Posterior vena cava (tissue), 2 donors: ENCODE measurements at regions not wholly inside any gene's neighbourhood (a gene's known extent, or its start where the extent isn't known, plus 50 kb on each side); places are given as distances from the start of the nearest gene placed in this dataset.

Experiments used
- DNase-seq: peaks from one replicate; pipeline ENCODE4 v3.0.0-alpha.2; 2020; ENCODE audit warnings: low spot score
- intact Hi-C, 2 donors: fragments of 100-400 bp; cut with DNase I; formaldehyde crosslinking; loops; one replicate each; pipeline versions ENCODE4 v1.14.1 to v1.14.2; 2022 to 2023
- donor health status: DM: yes; HTN: yes; CAD: no.
- donor health status: DM: yes; HTN: yes; CAD: no.

GRCh38 chr5:14090755-14091154, 52.4 kb upstream of the TRIO start:
- DNase-seq = no peak
- intact Hi-C loops = no loop called here

GRCh38 chr5:14090290-14090689, 52.9 kb upstream of the TRIO start:
- intact Hi-C loops = no loop called here
- DNase-seq = no peak

DNA sequence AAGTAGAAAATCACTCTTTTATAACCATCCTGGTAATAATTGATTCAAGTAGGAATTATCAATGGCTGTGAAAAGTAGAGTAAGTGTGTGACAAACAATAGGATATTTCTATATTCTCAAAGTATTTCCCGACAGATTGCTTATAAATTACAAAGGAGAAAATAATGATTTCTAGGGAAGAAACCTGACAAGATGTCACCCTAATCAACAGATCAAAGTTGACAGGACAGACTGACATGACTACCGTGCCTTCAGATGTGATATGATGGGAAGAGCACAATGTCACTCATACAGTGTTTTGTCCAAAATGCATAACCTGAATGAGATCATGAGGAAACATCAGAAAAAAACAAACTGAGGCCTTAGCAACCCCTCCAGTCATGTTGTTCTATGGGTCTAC, 53.9 kb upstream of the TRIO start:
- DNase-seq = no peak
- intact Hi-C loops = no loop called here

DNA sequence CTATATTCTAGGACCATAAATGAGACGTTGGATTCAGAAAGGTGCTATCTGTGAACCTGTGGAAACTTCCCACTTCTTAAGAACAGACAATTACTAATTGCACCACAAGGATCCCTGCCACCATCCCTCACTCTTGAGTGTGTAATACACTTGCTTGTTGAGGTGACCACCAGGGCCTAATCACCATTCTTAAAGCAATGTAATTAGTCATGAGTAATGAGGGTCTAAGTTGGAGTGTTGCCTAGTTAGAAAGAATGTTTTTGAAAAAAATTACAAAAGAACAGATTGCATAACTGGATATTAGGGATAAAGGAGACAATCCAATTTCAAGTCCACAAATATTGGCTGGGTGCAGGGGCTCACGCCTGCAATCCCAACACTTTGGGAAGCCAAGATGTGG, 56.9 kb upstream of the TRIO start:
- no peak for DNase-seq

DNA sequence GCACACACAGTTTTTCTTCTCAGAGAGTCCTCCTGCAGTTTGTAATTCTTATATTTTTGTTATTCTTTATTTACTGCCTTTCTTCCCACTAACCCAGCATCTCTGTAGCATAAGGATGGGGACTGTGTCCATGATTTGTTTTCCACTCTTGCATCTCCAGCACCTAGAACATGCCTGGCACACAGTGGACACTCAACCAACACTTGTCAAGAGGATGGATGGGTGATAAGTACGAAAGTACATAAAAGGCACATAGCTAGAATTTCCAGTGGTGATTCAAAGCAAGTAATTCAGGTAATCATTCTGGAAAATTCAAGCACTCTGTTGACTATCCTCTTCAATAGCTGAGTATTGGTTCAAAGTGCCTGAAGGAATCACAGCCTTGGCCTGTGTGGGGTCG, 60.2 kb upstream of the TRIO start:
- intact Hi-C loops = no loop called here
- DNase-seq = no peak

More for the DNA sequence above, 56.9 kb upstream of the TRIO start:
- intact Hi-C loops = no loop called here

DNA sequence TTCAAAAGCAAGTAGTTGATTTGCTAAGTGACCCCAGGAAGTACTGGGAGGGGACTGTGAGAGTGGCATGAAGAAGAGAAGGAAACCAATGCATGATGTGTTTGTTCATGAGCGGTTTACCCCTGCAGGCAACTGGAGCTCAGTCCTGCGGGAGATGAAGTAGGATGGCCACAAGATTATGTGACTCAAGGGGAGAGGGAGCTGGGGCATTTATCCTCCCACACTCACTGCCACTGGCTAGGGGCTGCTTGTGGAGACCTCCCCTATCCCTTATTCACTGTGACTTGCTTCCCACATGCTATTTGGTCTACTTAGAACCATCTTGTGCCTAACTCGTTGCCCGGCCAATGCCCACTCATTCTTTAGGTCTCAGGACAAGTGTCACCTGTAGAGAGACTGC, 60.6 kb upstream of the TRIO start:
- intact Hi-C loops = no loop called here
- DNase-seq = no peak

- intact Hi-C loops = no loop called here
Observed at GRCh38 chr5:14081791-14082190, 61.4 kb upstream of the TRIO start.

GRCh38 chr5:14078716-14079115, 64.4 kb upstream of the TRIO start:
- DNase-seq = no peak
- intact Hi-C loops = no loop called here

More at GRCh38 chr5:14081791-14082190, 61.4 kb upstream of the TRIO start:
- no peak for DNase-seq

- DNase-seq = no peak
Observed at GRCh38 chr5:14077501-14077900, 65.6 kb upstream of the TRIO start.

DNA sequence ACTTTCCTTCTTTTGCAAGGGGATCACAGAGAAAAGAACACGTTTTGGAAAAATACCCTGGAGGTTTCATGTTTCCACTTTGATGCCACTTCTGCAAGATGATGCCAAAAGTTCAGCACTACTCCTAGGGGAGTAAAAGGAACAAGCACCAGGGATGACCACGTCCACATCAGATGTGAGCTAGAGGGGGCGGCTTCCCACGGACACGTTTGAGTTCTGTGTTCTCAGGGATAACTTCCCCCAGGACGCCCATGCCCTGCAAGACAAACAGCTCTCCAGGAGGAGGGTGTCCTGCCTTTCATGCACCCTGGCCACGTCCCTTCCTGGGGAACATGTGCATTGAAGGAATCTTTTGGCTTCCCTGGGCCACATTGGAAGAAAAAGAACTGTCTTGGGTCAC, 66.6 kb upstream of the TRIO start:
- no peak for DNase-seq
- intact Hi-C loops = no loop called here

More at GRCh38 chr5:14077501-14077900, 65.6 kb upstream of the TRIO start:
- intact Hi-C loops = no loop called here

GRCh38 chr5:14075937-14076336, 67.2 kb upstream of the TRIO start:
- DNase-seq = no peak
- intact Hi-C loops = no loop called here

DNA sequence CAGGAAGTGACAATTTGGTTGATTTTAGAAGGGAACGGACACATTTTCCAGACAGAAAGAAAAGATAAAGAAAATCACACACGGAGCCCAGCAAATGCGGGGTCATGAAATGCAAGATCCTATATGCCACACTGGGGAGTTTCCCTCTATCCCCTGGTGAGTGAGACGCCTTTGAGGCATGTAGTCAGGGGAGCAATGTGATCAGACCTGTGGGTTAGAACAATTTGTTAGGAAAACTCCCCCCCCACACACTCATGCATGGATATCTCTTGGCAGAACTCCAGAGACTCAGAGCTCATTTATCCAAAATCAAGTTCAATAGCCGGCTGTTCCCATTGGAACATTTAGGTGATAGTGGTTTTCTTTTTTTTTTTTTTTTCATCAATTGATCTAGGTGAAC, 71.7 kb upstream of the TRIO start:
- intact Hi-C loops = no loop called here
- DNase-seq = no peak

GRCh38 chr5:14069021-14069420, 74.1 kb upstream of the TRIO start:
- no peak for DNase-seq
- intact Hi-C loops = loop anchor here in 1 of 2 donors (10.0 kb wide), 1 partner anchor 404 kb away; no protein-coding TSS in a partner anchor

GRCh38 chr5:14068136-14068535, 75.0 kb upstream of the TRIO start:
- no peak for DNase-seq
- intact Hi-C loops = loop anchor here in 1 of 2 donors (10.0 kb wide), 1 partner anchor 403 kb away; no protein-coding TSS in a partner anchor

DNA sequence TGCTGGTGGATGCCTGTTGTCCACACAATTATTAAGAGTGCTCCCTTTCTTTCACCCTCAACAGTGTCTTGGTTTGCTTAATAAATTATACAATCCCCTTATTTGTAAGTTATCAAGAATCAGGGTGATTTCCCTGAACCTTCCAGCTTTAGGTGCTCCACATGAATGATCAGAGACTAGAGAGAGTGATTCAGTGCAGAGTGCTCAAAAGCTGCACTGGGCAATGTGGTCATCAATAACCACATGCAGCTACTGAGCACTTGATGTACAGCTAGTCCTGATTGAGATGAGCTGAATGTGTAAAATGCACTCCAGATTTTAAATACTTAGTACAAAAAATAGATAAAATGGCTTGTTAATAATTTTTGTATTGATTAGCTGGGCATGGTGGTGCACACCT, 76.8 kb upstream of the TRIO start:
- no peak for DNase-seq
- intact Hi-C loops = loop anchor here in 1 of 2 donors (10.0 kb wide), 1 partner anchor 402 kb away; no protein-coding TSS in a partner anchor

GRCh38 chr5:14064841-14065240, 78.3 kb upstream of the TRIO start:
- intact Hi-C loops = loop anchor here in 1 of 2 donors (10.0 kb wide), 1 partner anchor 400 kb away; no protein-coding TSS in a partner anchor
- DNase-seq = no peak

DNA sequence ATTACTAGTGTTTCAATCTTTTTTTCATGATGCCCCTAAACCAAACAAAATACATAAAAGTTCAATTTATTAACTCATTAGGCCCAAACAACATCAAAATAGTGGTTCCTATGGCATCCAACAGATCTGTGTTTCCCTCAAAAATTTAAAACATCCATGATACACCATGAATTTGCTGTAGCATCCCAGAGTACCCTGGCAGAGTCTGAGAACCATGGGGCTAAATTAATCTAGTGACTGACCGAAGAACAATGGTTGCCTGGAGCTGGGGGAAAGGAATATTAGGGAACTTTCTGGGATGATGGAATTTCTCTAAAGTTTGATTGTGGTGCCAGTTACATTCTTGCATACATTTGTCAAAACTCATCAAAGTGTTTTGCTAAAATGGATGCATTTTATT, 79.5 kb upstream of the TRIO start:
- intact Hi-C loops = loop anchor here in 1 of 2 donors (10.0 kb wide), 1 partner anchor 399 kb away; no protein-coding TSS in a partner anchor
- no peak for DNase-seq

DNA sequence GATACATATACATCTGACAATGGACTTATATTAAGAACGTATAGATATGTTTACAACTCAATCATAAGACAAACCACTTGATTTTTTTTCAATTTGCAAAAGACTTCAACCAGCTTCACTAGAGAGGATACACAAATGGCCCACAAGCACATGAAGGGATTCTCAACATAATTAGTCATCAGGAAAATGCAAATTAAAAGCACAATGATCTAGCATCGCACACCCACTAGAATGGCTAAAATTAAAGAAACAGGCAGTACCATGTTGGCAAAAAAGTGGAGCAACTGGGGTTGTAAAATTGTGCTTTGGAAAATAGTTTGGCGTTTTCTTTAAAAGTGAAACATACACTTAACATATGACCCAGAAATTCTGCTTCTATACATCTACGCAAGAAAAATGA, 80.0 kb upstream of the TRIO start:
- no peak for DNase-seq
- intact Hi-C loops = loop anchor here in 1 of 2 donors (10.0 kb wide), 1 partner anchor 398 kb away; no protein-coding TSS in a partner anchor

- intact Hi-C loops = loop anchor here in 1 of 2 donors (10.0 kb wide), 1 partner anchor 397 kb away; no protein-coding TSS in a partner anchor
- no peak for DNase-seq
Observed at GRCh38 chr5:14062178-14062577, 81.0 kb upstream of the TRIO start.

GRCh38 chr5:14061106-14061505, 82.0 kb upstream of the TRIO start:
- no peak for DNase-seq
- intact Hi-C loops = loop anchor here in 1 of 2 donors (10.0 kb wide), 1 partner anchor 396 kb away; no protein-coding TSS in a partner anchor

DNA sequence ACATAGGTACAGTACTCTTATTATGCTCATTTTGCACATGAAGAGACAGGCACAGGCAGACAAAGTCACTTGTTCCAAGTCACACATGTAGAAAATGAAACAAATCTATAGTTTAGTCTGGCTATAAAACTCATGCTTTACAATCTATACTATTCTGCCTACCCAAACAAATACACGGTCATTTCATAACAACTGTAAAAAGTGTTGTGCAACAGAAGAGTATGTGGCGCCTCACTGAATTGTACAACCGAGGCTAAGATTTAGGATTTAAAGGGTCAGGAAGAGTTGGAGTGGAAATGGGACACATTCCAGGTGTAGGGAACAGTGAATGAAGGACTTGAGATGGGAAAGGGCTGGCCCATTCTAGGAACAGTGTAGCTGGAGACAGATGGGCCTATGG, 82.9 kb upstream of the TRIO start:
- intact Hi-C loops = loop anchor here in 1 of 2 donors (10.0 kb wide), 1 partner anchor 395 kb away; no protein-coding TSS in a partner anchor
- no peak for DNase-seq
